ENCODE measurements at regions not wholly inside any gene's neighbourhood (a gene's known extent, or its start where the extent isn't known, plus 50 kb on each side); places are given as distances from the start of the nearest gene placed in this dataset.

GRCh38 chr14:22047115-22047514 lies 373.5 kb upstream of the OR4E1 start:
- TF ChIP-seq, protein P1, sequence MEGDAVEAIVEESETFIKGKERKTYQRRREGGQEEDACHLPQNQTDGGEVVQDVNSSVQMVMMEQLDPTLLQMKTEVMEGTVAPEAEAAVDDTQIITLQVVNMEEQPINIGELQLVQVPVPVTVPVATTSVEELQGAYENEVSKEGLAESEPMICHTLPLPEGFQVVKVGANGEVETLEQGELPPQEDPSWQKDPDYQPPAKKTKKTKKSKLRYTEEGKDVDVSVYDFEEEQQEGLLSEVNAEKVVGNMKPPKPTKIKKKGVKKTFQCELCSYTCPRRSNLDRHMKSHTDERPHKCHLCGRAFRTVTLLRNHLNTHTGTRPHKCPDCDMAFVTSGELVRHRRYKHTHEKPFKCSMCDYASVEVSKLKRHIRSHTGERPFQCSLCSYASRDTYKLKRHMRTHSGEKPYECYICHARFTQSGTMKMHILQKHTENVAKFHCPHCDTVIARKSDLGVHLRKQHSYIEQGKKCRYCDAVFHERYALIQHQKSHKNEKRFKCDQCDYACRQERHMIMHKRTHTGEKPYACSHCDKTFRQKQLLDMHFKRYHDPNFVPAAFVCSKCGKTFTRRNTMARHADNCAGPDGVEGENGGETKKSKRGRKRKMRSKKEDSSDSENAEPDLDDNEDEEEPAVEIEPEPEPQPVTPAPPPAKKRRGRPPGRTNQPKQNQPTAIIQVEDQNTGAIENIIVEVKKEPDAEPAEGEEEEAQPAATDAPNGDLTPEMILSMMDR (IDR thresholded peaks at IDR 0.05) = peak; percentile 29; the same call in 1 of the 2 replicates
- no peak for TF ChIP-seq POLR2AphosphoS5 (IDR thresholded peaks at IDR 0.05; ENCODE audit: low read depth, low read length)
- TF ChIP-seq, protein P2, sequence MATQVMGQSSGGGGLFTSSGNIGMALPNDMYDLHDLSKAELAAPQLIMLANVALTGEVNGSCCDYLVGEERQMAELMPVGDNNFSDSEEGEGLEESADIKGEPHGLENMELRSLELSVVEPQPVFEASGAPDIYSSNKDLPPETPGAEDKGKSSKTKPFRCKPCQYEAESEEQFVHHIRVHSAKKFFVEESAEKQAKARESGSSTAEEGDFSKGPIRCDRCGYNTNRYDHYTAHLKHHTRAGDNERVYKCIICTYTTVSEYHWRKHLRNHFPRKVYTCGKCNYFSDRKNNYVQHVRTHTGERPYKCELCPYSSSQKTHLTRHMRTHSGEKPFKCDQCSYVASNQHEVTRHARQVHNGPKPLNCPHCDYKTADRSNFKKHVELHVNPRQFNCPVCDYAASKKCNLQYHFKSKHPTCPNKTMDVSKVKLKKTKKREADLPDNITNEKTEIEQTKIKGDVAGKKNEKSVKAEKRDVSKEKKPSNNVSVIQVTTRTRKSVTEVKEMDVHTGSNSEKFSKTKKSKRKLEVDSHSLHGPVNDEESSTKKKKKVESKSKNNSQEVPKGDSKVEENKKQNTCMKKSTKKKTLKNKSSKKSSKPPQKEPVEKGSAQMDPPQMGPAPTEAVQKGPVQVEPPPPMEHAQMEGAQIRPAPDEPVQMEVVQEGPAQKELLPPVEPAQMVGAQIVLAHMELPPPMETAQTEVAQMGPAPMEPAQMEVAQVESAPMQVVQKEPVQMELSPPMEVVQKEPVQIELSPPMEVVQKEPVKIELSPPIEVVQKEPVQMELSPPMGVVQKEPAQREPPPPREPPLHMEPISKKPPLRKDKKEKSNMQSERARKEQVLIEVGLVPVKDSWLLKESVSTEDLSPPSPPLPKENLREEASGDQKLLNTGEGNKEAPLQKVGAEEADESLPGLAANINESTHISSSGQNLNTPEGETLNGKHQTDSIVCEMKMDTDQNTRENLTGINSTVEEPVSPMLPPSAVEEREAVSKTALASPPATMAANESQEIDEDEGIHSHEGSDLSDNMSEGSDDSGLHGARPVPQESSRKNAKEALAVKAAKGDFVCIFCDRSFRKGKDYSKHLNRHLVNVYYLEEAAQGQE (IDR thresholded peaks at IDR 0.05; ENCODE audit: insufficient read depth in 1 of 2, low read depth in 2 of 2, low read length in 1 of 2) = no peak
